GM10266 (cell line): ENCODE measurements at regions not wholly inside any gene's neighbourhood (a gene's known extent, or its start where the extent isn't known, plus 50 kb on each side); places are given as distances from the start of the nearest gene placed in this dataset.

Experiments
- DNase-seq: peaks from one replicate; pipeline ENCODE4 v3.0.0; 2012; ENCODE audit errors: extremely low spot score
- CTCF ChIP-seq: IDR thresholded peaks from 2 replicates; pipeline ENCODE4 v1.5.1; 2012; ENCODE audit warnings: mild to moderate bottlenecking, low read depth; ENCODE audit not compliant: control insufficient read depth, insufficient read depth; ENCODE audit errors: missing control alignments

- no peak for TF ChIP-seq CTCF
- DNase-seq: no peak
Measured at GRCh38 chr5:68543212-68543611, 327.7 kb downstream of the PIK3R1 start.

- TF ChIP-seq CTCF: no peak
- DNase-seq: no peak
Measured at GRCh38 chr5:68544091-68544647, 328.6 kb downstream of the PIK3R1 start.

GRCh38 chr5:68544648-68545552, 329.3 kb downstream of the PIK3R1 start:
- TF ChIP-seq CTCF: no peak
- DNase-seq: no peak

- DNase-seq: no peak
- TF ChIP-seq CTCF: no peak
Measured at GRCh38 chr5:68545636-68546295, 330.2 kb downstream of the PIK3R1 start.

- TF ChIP-seq CTCF: no peak
- no peak for DNase-seq
Measured at GRCh38 chr5:68547056-68547455, 331.5 kb downstream of the PIK3R1 start.

GRCh38 chr5:68547622-68548021, 332.1 kb downstream of the PIK3R1 start:
- DNase-seq: no peak
- TF ChIP-seq CTCF: no peak
